ENCODE measurements at regions not wholly inside any gene's neighbourhood (a gene's known extent, or its start where the extent isn't known, plus 50 kb on each side); places are given as distances from the start of the nearest gene placed in this dataset.

GRCh38 chrX:21289232-21289631, 85.0 kb upstream of the CNKSR2 start:
- no peak overlapping the region for H3K18ac ChIP-seq (ENCODE audit: low read depth in 1 of 2, low read length in 2 of 2)
- H2AFZ ChIP-seq (ENCODE audit: low read depth, low read length), result no peak overlapping the region
- H3K14ac ChIP-seq (ENCODE audit: low read length in 2 of 2), result no peak overlapping the region
- H3K4me2 ChIP-seq (ENCODE audit: low read length, poor library complexity, severe bottlenecking), result no peak overlapping the region
- no peak overlapping the region for H2BK12ac ChIP-seq (ENCODE audit: low read length in 2 of 2)
- H3K4me3 ChIP-seq (ENCODE audit: insufficient read depth in 1 of 2, low read depth in 1 of 2, low read length in 2 of 2), result no peak overlapping the region
- H3K27me3 ChIP-seq (ENCODE audit: control insufficient read depth in 1 of 2, insufficient read depth in 1 of 2, low read length in 2 of 2), result no peaks in the 10 kb centered on the region
- H4K8ac ChIP-seq (ENCODE audit: low read length), result no peak overlapping the region
- no peaks in the 10 kb centered on the region for H3K4me1 ChIP-seq (ENCODE audit: control insufficient read depth, insufficient read depth, low read depth, low read length)
- no peak overlapping the region for H4K91ac ChIP-seq (ENCODE audit: low read length)
- H3K9ac ChIP-seq (ENCODE audit: low read length), result no peak overlapping the region
- no peaks in the 10 kb centered on the region for H3K9me3 ChIP-seq (ENCODE audit: control insufficient read depth, low read length)
- H3K23ac ChIP-seq (ENCODE audit: low read length in 2 of 2), result no peak overlapping the region
- no peak overlapping the region for H3K4ac ChIP-seq (ENCODE audit: low read depth in 1 of 2, low read length in 2 of 2)
- no peak overlapping the region for H2BK120ac ChIP-seq (ENCODE audit: low read depth, low read length)
- WGBS, result 92% methylated on average over 2 of the region's 2 CpGs
- no peak overlapping the region for H3K27ac ChIP-seq (ENCODE audit: low read length, poor library complexity, severe bottlenecking)
- no peak overlapping the region for H2BK15ac ChIP-seq (ENCODE audit: low read depth, poor library complexity, severe bottlenecking)
- H2BK5ac ChIP-seq (ENCODE audit: low read depth, low read length, poor library complexity, severe bottlenecking), result no peak overlapping the region
- H3K36me3 ChIP-seq (ENCODE audit: control insufficient read depth in 1 of 2, insufficient read depth in 2 of 2, low read depth in 1 of 2, low read length in 2 of 2), result no peaks in the 10 kb centered on the region
- H2AK5ac ChIP-seq (ENCODE audit: low read length, severe bottlenecking), result no peak overlapping the region
- DNase-seq, result no peak
- H3K79me1 ChIP-seq (replicated peaks; ENCODE audit: low read length, poor library complexity, severe bottlenecking), result no peaks in the 10 kb centered on the region

DNA sequence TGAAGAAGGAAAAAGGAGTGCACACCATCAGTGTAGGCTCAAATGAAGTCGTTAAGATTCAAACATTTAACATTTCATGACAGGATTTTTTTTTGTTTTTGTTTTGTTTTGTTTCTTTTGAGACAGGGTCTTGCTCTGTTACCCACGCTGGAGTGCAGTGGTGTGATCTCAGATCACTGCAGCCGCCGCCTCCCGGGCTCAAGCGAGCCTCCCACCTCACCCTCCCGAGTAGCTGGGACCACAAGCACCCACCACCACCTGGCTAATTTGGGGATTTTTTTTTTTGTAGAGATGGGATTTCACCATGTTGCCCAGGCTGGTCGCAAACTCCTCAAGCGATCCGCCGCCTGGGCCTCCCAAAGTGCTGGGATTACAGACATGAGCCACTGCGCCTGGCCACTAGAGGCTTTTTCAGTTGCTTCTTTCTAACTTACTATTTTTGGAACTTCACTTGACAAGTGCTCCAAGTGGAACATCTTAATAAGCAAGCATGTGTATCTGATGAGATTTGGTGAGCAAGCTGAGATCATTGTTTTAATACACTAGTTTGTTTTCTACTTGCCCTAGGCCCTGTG, 78.9 kb upstream of the CNKSR2 start:
- no peak overlapping the region for H2BK15ac ChIP-seq (ENCODE audit: low read depth, poor library complexity, severe bottlenecking)
- H3K23ac ChIP-seq (ENCODE audit: low read length in 2 of 2), result no peak overlapping the region
- H3K4me3 ChIP-seq (ENCODE audit: insufficient read depth in 1 of 2, low read depth in 1 of 2, low read length in 2 of 2), result no peak overlapping the region
- no CpG with 5 or more reads among the region's 12 CpGs for WGBS
- no peak overlapping the region for H4K8ac ChIP-seq (ENCODE audit: low read length)
- no peak overlapping the region for H3K9ac ChIP-seq (ENCODE audit: low read length)
- H3K4me2 ChIP-seq (ENCODE audit: low read length, poor library complexity, severe bottlenecking), result no peak overlapping the region
- H2AFZ ChIP-seq (ENCODE audit: low read depth, low read length), result no peak overlapping the region
- no peak overlapping the region for H3K27ac ChIP-seq (ENCODE audit: low read length, poor library complexity, severe bottlenecking)
- no peak overlapping the region for H4K91ac ChIP-seq (ENCODE audit: low read length)
- H3K79me1 ChIP-seq (replicated peaks; ENCODE audit: low read length, poor library complexity, severe bottlenecking), result no peaks in the 10 kb centered on the region
- H3K4me1 ChIP-seq (ENCODE audit: control insufficient read depth, insufficient read depth, low read depth, low read length), result no peaks in the 10 kb centered on the region
- DNase-seq, result no peak
- H3K14ac ChIP-seq (ENCODE audit: low read length in 2 of 2), result no peak overlapping the region
- H3K36me3 ChIP-seq (ENCODE audit: control insufficient read depth in 1 of 2, insufficient read depth in 2 of 2, low read depth in 1 of 2, low read length in 2 of 2), result no peaks in the 10 kb centered on the region
- no peak overlapping the region for H2BK12ac ChIP-seq (ENCODE audit: low read length in 2 of 2)
- H3K4ac ChIP-seq (ENCODE audit: low read depth in 1 of 2, low read length in 2 of 2), result no peak overlapping the region
- H2AK5ac ChIP-seq (ENCODE audit: low read length, severe bottlenecking), result no peak overlapping the region
- H3K18ac ChIP-seq (ENCODE audit: low read depth in 1 of 2, low read length in 2 of 2), result no peak overlapping the region
- no peak overlapping the region for H2BK120ac ChIP-seq (ENCODE audit: low read depth, low read length)
- H3K9me3 ChIP-seq (ENCODE audit: control insufficient read depth, low read length), result no peaks in the 10 kb centered on the region
- H3K27me3 ChIP-seq (ENCODE audit: control insufficient read depth in 1 of 2, insufficient read depth in 1 of 2, low read length in 2 of 2), result no peaks in the 10 kb centered on the region
- H2BK5ac ChIP-seq (ENCODE audit: low read depth, low read length, poor library complexity, severe bottlenecking), result no peak overlapping the region

DNA sequence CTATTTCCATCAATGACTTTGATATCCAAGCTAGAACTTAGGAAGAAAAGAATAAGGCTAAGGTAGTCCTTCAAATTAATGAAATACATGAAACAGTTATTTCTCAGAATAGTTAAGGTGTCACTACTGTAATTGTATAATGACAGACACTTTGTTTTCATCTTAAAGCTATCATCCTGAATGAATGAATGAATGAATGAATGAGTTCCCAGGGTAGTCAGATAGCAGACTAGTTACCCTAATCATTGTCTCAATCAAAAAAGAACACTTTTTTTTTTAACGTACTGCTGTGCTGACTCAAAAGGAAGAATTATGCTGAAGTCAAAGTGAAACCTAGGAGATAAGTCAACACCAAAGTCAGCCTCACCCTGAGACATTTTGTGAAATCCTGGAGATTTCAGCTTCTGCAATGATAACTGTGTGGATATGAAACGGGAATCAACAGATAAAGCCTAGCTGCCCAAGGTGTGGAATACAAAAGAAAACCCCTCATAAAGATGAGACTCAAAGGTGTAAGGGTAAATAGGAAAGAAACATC, 68.3 kb upstream of the CNKSR2 start:
- Histone ChIP-seq H3K4me2 (ENCODE audit: low read length, poor library complexity, severe bottlenecking) (no peak overlapping the region), H3K4ac (ENCODE audit: low read depth in 1 of 2, low read length in 2 of 2) (no peak overlapping the region), H3K14ac (ENCODE audit: low read length in 2 of 2) (no peak overlapping the region), H3K18ac (ENCODE audit: low read depth in 1 of 2, low read length in 2 of 2) (no peak overlapping the region), H4K8ac (ENCODE audit: low read length) (no peak overlapping the region), H3K36me3 (ENCODE audit: control insufficient read depth in 1 of 2, insufficient read depth in 2 of 2, low read depth in 1 of 2, low read length in 2 of 2) (no peaks in the 10 kb centered on the region), H3K79me1 (replicated peaks; ENCODE audit: low read length, poor library complexity, severe bottlenecking) (no peaks in the 10 kb centered on the region), H3K23ac (ENCODE audit: low read length in 2 of 2) (no peak overlapping the region), H3K4me1 (ENCODE audit: control insufficient read depth, insufficient read depth, low read depth, low read length) (no peaks in the 10 kb centered on the region), H2BK120ac (ENCODE audit: low read depth, low read length) (no peak overlapping the region), H4K91ac (ENCODE audit: low read length) (no peak overlapping the region), H2BK5ac (ENCODE audit: low read depth, low read length, poor library complexity, severe bottlenecking) (no peak overlapping the region), H2AK5ac (ENCODE audit: low read length, severe bottlenecking) (no peak overlapping the region), H2BK15ac (ENCODE audit: low read depth, poor library complexity, severe bottlenecking) (no peak overlapping the region), H3K4me3 (ENCODE audit: insufficient read depth in 1 of 2, low read depth in 1 of 2, low read length in 2 of 2) (no peak overlapping the region), H3K9me3 (ENCODE audit: control insufficient read depth, low read length) (no peaks in the 10 kb centered on the region), H3K27ac (ENCODE audit: low read length, poor library complexity, severe bottlenecking) (no peak overlapping the region), H2BK12ac (ENCODE audit: low read length in 2 of 2) (no peak overlapping the region), H3K9ac (ENCODE audit: low read length) (no peak overlapping the region), H2AFZ (ENCODE audit: low read depth, low read length) (no peak overlapping the region), H3K27me3 (ENCODE audit: control insufficient read depth in 1 of 2, insufficient read depth in 1 of 2, low read length in 2 of 2) (no peaks in the 10 kb centered on the region)
- WGBS, result no CpG with 5 or more reads among the region's 2 CpGs
- DNase-seq, result no peak

DNA sequence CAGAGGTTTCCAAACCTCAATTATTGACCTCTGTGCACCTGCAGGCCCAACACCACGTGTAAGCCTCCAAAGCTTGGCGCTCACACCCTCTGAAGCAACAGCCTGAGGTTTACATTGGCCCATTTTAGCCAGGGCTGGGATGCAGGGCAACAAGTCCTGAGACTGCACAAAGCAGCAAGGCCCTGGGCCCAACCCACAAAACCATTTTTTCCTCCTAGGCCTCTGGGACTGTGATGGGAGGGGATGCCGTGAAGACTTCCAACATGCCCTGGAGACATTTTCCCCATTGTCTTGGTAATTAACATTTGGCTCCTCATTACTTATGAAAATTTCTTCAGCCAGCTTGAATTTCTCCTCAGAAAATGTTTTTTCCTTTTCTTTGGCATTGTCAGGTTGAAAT, 54.9 kb upstream of the CNKSR2 start:
- Histone ChIP-seq H3K36me3 (ENCODE audit: control insufficient read depth in 1 of 2, insufficient read depth in 2 of 2, low read depth in 1 of 2, low read length in 2 of 2) (no peaks in the 10 kb centered on the region), H3K9ac (ENCODE audit: low read length) (no peak overlapping the region), H4K91ac (ENCODE audit: low read length) (no peak overlapping the region), H3K4me3 (ENCODE audit: insufficient read depth in 1 of 2, low read depth in 1 of 2, low read length in 2 of 2) (no peak overlapping the region), H4K8ac (ENCODE audit: low read length) (no peak overlapping the region), H3K14ac (ENCODE audit: low read length in 2 of 2) (no peak overlapping the region), H3K18ac (ENCODE audit: low read depth in 1 of 2, low read length in 2 of 2) (no peak overlapping the region), H2BK15ac (ENCODE audit: low read depth, poor library complexity, severe bottlenecking) (no peak overlapping the region), H2AK5ac (ENCODE audit: low read length, severe bottlenecking) (no peak overlapping the region), H3K4me2 (ENCODE audit: low read length, poor library complexity, severe bottlenecking) (no peak overlapping the region), H3K4me1 (ENCODE audit: control insufficient read depth, insufficient read depth, low read depth, low read length) (no peaks in the 10 kb centered on the region), H3K27ac (ENCODE audit: low read length, poor library complexity, severe bottlenecking) (no peak overlapping the region), H2BK12ac (ENCODE audit: low read length in 2 of 2) (no peak overlapping the region), H3K27me3 (ENCODE audit: control insufficient read depth in 1 of 2, insufficient read depth in 1 of 2, low read length in 2 of 2) (no peaks in the 10 kb centered on the region), H2BK5ac (ENCODE audit: low read depth, low read length, poor library complexity, severe bottlenecking) (no peak overlapping the region), H3K9me3 (ENCODE audit: control insufficient read depth, low read length) (peaks cover 4% of the 10 kb centered on the region), H3K4ac (ENCODE audit: low read depth in 1 of 2, low read length in 2 of 2) (no peak overlapping the region), H2BK120ac (ENCODE audit: low read depth, low read length) (no peak overlapping the region), H3K23ac (ENCODE audit: low read length in 2 of 2) (no peak overlapping the region), H2AFZ (ENCODE audit: low read depth, low read length) (no peak overlapping the region), H3K79me1 (replicated peaks; ENCODE audit: low read length, poor library complexity, severe bottlenecking) (no peaks in the 10 kb centered on the region)
- 68% methylated on average over 3 of the region's 3 CpGs for WGBS
- no peak for DNase-seq
